Astrocyte (in vitro differentiated cells and primary cell): ENCODE measurements at regions not wholly inside any gene's neighbourhood (a gene's known extent, or its start where the extent isn't known, plus 50 kb on each side); places are given as distances from the start of the nearest gene placed in this dataset.

ENCODE experiments used
- EZH2 ChIP-seq: IDR thresholded peaks from 2 replicates; pipeline ENCODE4 v1.6.1; 2012; ENCODE audit warnings: mild to moderate bottlenecking, low read length, inconsistent platforms; ENCODE audit not compliant: insufficient read depth
- TF ChIP-seq, protein P1 (sequence below): IDR thresholded peaks from 2 replicates; pipeline ENCODE4 v1.5.1; 2011; ENCODE audit warnings: low read depth, mild to moderate bottlenecking, inconsistent platforms, low read length, moderate library complexity; ENCODE audit not compliant: insufficient read depth

DNA sequence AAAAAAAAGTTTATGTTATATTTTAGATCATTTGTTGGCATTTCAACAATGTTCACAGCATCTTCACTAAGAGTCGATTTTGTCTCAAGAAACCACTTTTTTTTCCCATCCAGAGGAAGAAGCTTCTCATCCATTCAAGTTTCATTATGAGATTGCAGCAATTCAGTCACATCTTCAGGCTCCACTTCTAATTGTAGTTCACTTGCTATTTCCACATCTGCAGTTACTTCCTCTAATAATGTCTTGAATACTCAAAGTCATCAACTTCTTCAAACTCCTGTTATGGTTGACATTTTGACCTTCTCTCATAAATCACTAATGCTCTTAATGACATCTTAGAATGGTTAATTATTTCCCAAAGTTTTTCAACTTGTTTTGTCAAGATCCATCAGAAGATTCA, 61.3 kb upstream of the CHORDC1 start:
- no peak for TF ChIP-seq EZH2
- TF ChIP-seq, protein P1, sequence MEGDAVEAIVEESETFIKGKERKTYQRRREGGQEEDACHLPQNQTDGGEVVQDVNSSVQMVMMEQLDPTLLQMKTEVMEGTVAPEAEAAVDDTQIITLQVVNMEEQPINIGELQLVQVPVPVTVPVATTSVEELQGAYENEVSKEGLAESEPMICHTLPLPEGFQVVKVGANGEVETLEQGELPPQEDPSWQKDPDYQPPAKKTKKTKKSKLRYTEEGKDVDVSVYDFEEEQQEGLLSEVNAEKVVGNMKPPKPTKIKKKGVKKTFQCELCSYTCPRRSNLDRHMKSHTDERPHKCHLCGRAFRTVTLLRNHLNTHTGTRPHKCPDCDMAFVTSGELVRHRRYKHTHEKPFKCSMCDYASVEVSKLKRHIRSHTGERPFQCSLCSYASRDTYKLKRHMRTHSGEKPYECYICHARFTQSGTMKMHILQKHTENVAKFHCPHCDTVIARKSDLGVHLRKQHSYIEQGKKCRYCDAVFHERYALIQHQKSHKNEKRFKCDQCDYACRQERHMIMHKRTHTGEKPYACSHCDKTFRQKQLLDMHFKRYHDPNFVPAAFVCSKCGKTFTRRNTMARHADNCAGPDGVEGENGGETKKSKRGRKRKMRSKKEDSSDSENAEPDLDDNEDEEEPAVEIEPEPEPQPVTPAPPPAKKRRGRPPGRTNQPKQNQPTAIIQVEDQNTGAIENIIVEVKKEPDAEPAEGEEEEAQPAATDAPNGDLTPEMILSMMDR, result no peak
